HG03045 (cell line): ENCODE measurements at regions not wholly inside any gene's neighbourhood (a gene's known extent, or its start where the extent isn't known, plus 50 kb on each side); places are given as distances from the start of the nearest gene placed in this dataset.
A peak's percentile ranks its signal among the peaks of the same experiment; 100 is the strongest.

Source experiments
- ATAC-seq: cut with Tn5 transposase; IDR thresholded peaks from one replicate; pipeline ENCODE4 v1.9.1; 2021; ENCODE audit warnings: mild to moderate bottlenecking, moderate library complexity; ENCODE audit not compliant: unreplicated experiment

- no peak for ATAC-seq
Measured at GRCh38 chr21:43364261-43364510, 62.7 kb downstream of the SIK1 start.

- ATAC-seq, result no peak
Measured at GRCh38 chr21:43363506-43364260, 63.2 kb downstream of the SIK1 start.

- ATAC-seq, result no peak
Measured at GRCh38 chr21:43362915-43363314, 64.0 kb downstream of the SIK1 start.

- ATAC-seq, result peak; percentile 50
Measured at GRCh38 chr21:43362321-43362791, 64.6 kb downstream of the SIK1 start.

- peak; percentile 59 for ATAC-seq
Measured at GRCh38 chr21:43361493-43362296, 65.2 kb downstream of the SIK1 start.

GRCh38 chr21:43361127-43361492 is 65.8 kb downstream of the SIK1 start:
- no peak for ATAC-seq

- no peak for ATAC-seq
Measured at GRCh38 chr21:43360441-43361126, 66.3 kb downstream of the SIK1 start.

- no peak for ATAC-seq
Measured at GRCh38 chr21:43358940-43359822, 67.8 kb downstream of the SIK1 start.

- no peak for ATAC-seq
Measured at GRCh38 chr21:43357715-43358430, 69.1 kb downstream of the SIK1 start.

GRCh38 chr21:43355925-43356289 is 71.0 kb downstream of the SIK1 start:
- ATAC-seq, result no peak

- no peak for ATAC-seq
Measured at GRCh38 chr21:43355266-43355924, 71.5 kb downstream of the SIK1 start.

- ATAC-seq, result no peak
Measured at GRCh38 chr21:43354666-43355065, 72.3 kb downstream of the SIK1 start.

- ATAC-seq, result no peak
Measured at GRCh38 chr21:43354026-43354420, 72.9 kb downstream of the SIK1 start.

GRCh38 chr21:43353282-43354025 is 73.5 kb downstream of the SIK1 start:
- ATAC-seq, result no peak

- ATAC-seq, result peak; percentile 84
Measured at GRCh38 chr21:43352568-43353281, 74.2 kb downstream of the SIK1 start.

- no peak for ATAC-seq
Measured at GRCh38 chr21:43352154-43352537, 74.8 kb downstream of the SIK1 start.

- no peak for ATAC-seq
Measured at GRCh38 chr21:43351501-43352153, 75.3 kb downstream of the SIK1 start.

- no peak for ATAC-seq
Measured at GRCh38 chr21:43349644-43350043, 77.3 kb downstream of the SIK1 start.
